Endodermal cell (in vitro differentiated cells): ENCODE measurements at regions not wholly inside any gene's neighbourhood (a gene's known extent, or its start where the extent isn't known, plus 50 kb on each side); places are given as distances from the start of the nearest gene placed in this dataset.

Source experiments
- DNase-seq: peaks from one replicate; pipeline ENCODE4 v3.0.0-alpha.2; 2017
- H3K27ac ChIP-seq: 2 replicates; pipeline ENCODE4 v1.5.1; 2013; ENCODE audit warnings: mild to moderate bottlenecking, low read depth, low read length, moderate library complexity
- H3K27me3 ChIP-seq: 2 replicates; pipeline ENCODE4 v1.6.1; 2013; ENCODE audit warnings: mild to moderate bottlenecking, low read length, moderate library complexity; ENCODE audit not compliant: insufficient read depth, control insufficient read depth, poor library complexity, severe bottlenecking
- H3K36me3 ChIP-seq: 2 replicates; pipeline ENCODE4 v1.7.0; 2013; ENCODE audit warnings: mild to moderate bottlenecking, low read length, moderate library complexity; ENCODE audit not compliant: control insufficient read depth, insufficient read depth
- H3K4me1 ChIP-seq: one replicate; pipeline ENCODE4 v1.7.0; 2013; ENCODE audit warnings: low read length; ENCODE audit not compliant: control insufficient read depth, insufficient read depth
- H3K4me3 ChIP-seq: 2 replicates; pipeline ENCODE4 v1.5.1; 2013; ENCODE audit warnings: mild to moderate bottlenecking, low read length, moderate library complexity
- H3K9ac ChIP-seq: 2 replicates; pipeline ENCODE4 v1.6.1; 2013; ENCODE audit warnings: mild to moderate bottlenecking, low read length, moderate library complexity; ENCODE audit not compliant: poor library complexity, severe bottlenecking; ENCODE audit errors: extremely low read depth
- H3K9me3 ChIP-seq: 2 replicates; pipeline ENCODE4 v1.6.1; 2013; ENCODE audit warnings: mild to moderate bottlenecking, low read length, moderate library complexity; ENCODE audit not compliant: control insufficient read depth
- H3K27ac Mint-ChIP-seq: 2 replicates; pipeline ENCODE4 v1.8.0; 2020; ENCODE audit warnings: mixed read lengths
- H3K27me3 Mint-ChIP-seq: 2 replicates; pipeline ENCODE4 v1.8.0; 2021; ENCODE audit warnings: mild to moderate bottlenecking, mixed read lengths; ENCODE audit not compliant: insufficient read depth
- H3K36me3 Mint-ChIP-seq: 2 replicates; pipeline ENCODE4 v1.8.0; 2020; ENCODE audit warnings: low read depth, mixed read lengths
- H3K4me1 Mint-ChIP-seq: 2 replicates; pipeline ENCODE4 v1.8.0; 2020; ENCODE audit warnings: mixed read lengths
- H3K4me3 Mint-ChIP-seq: 2 replicates; pipeline ENCODE4 v1.8.0; 2020; ENCODE audit warnings: mild to moderate bottlenecking, moderate library complexity, mixed read lengths
- H3K9me3 Mint-ChIP-seq: 2 replicates; pipeline ENCODE4 v1.8.0; 2020; ENCODE audit warnings: mild to moderate bottlenecking, mixed read lengths
- CTCF ChIP-seq: fragments of 200-600 bp; sonication (generic); conservative IDR thresholded peaks from 2 replicates; pipeline ENCODE4 v1.5.0; 2021; ENCODE audit warnings: antibody characterized with exemption, mild to moderate bottlenecking
- WGBS, 2 experiments: methylation state at CpG; one replicate each; pipeline versions ENCODE4 v1.1.5 to v1.1.7; 2013; ENCODE audit warnings: missing lambda C conversion rate in 2 of 2, mixed read lengths in 1 of 2; ENCODE audit not compliant: insufficient coverage in 1 of 2, insufficient read length in 1 of 2; 5-methylcytosine and 5-hydroxymethylcytosine counted together

GRCh38 chr16:82440336-82440735 lies 186.4 kb upstream of the CDH13 start:
- Histone ChIP-seq H3K9ac (peak overlapping the region; percentile 33), H3K27me3 (no peaks in the 10 kb centered on the region), H3K4me1 (peaks cover 19% of the 10 kb centered on the region), H3K27ac (peak overlapping the region; percentile 50), H3K36me3 (no peaks in the 10 kb centered on the region), H3K4me3 (no peak overlapping the region), H3K9me3 (peaks cover 12% of the 10 kb centered on the region)
- H3K27me3 Mint-ChIP-seq = peaks cover 9% of the 10 kb centered on the region
- H3K27ac Mint-ChIP-seq = peak overlapping the region; percentile 93
- peaks cover 32% of the 10 kb centered on the region for H3K4me1 Mint-ChIP-seq
- H3K9me3 Mint-ChIP-seq = no peaks in the 10 kb centered on the region
- no peaks in the 10 kb centered on the region for H3K36me3 Mint-ChIP-seq
- 15 to 25% methylated on average over 5 to 6 of the region's 6 CpGs for WGBS, 2 experiments
- peak overlapping the region; percentile 15 for H3K4me3 Mint-ChIP-seq
- peak; percentile 83 for DNase-seq
- TF ChIP-seq CTCF = no peak

- H3K36me3 ChIP-seq = no peaks in the 10 kb centered on the region
- Mint-ChIP-seq H3K27ac (peak overlapping the region; percentile 93), H3K4me1 (peaks cover 32% of the 10 kb centered on the region), H3K27me3 (peaks cover 7% of the 10 kb centered on the region), H3K4me3 (peak overlapping the region; percentile 15), H3K9me3 (no peaks in the 10 kb centered on the region), H3K36me3 (no peaks in the 10 kb centered on the region)
- TF ChIP-seq CTCF = peak; percentile 79
- no peaks in the 10 kb centered on the region for H3K27me3 ChIP-seq
- peaks cover 19% of the 10 kb centered on the region for H3K4me1 ChIP-seq
- peaks cover 12% of the 10 kb centered on the region for H3K9me3 ChIP-seq
- WGBS, 2 experiments = 77 to 82% methylated on average over 2 to 7 of the region's 7 CpGs
- peak overlapping the region; percentile 33 for H3K9ac ChIP-seq
- DNase-seq = peak; percentile 73
- no peak overlapping the region for H3K4me3 ChIP-seq
- peak overlapping the region; percentile 50 for H3K27ac ChIP-seq
Observed at GRCh38 chr16:82439678-82440293, 187.0 kb upstream of the CDH13 start.

GRCh38 chr16:82433042-82433441 lies 193.7 kb upstream of the CDH13 start:
- no peaks in the 10 kb centered on the region for H3K9me3 Mint-ChIP-seq

More at GRCh38 chr16:82433042-82433441, 193.7 kb upstream of the CDH13 start:
- H3K36me3 ChIP-seq = no peaks in the 10 kb centered on the region
- Mint-ChIP-seq H3K27ac (no peak overlapping the region), H3K4me3 (no peak overlapping the region), H3K27me3 (peaks cover 6% of the 10 kb centered on the region), H3K36me3 (no peaks in the 10 kb centered on the region), H3K4me1 (no peaks in the 10 kb centered on the region)
- TF ChIP-seq CTCF = no peak
- no peak overlapping the region for H3K27ac ChIP-seq
- WGBS, 2 experiments = 96 to 100% methylated on average over 1 to 2 of the region's 2 CpGs
- no peak overlapping the region for H3K4me3 ChIP-seq
- peaks cover 7% of the 10 kb centered on the region for H3K9me3 ChIP-seq
- no peaks in the 10 kb centered on the region for H3K27me3 ChIP-seq
- DNase-seq = no peak
- no peak overlapping the region for H3K9ac ChIP-seq
- H3K4me1 ChIP-seq = no peaks in the 10 kb centered on the region
